ENCODE measurements at regions not wholly inside any gene's neighbourhood (a gene's known extent, or its start where the extent isn't known, plus 50 kb on each side); places are given as distances from the start of the nearest gene placed in this dataset.

GRCh38 chr12:124514996-124515932 lies 52.1 kb downstream of the NCOR2 start:
- Histone ChIP-seq H3K4me1 (ENCODE audit: insufficient read depth, low read length, severe bottlenecking) (no peaks in the 10 kb centered on the region), H3K27me3 (ENCODE audit: insufficient read depth, low read length) (no peaks in the 10 kb centered on the region), H3K36me3 (ENCODE audit: insufficient read depth, low read length) (no peaks in the 10 kb centered on the region), H3K4me3 (ENCODE audit: low read depth, low read length, poor library complexity, severe bottlenecking) (no peak overlapping the region), H3K79me2 (ENCODE audit: insufficient read depth, low read length) (no peaks in the 10 kb centered on the region), H3K4me2 (ENCODE audit: low read length) (no peak overlapping the region), H3F3A (ENCODE audit: insufficient read depth, low read length) (no peaks in the 10 kb centered on the region), H3K9me3 (ENCODE audit: low read length) (no peaks in the 10 kb centered on the region), H3K9ac (ENCODE audit: low read length) (no peak overlapping the region), H3K9me2 (ENCODE audit: low read depth, low read length) (no peaks in the 10 kb centered on the region), H3K27ac (ENCODE audit: low read depth, low read length, poor library complexity, severe bottlenecking) (no peak overlapping the region), H2AFZ (ENCODE audit: low read length) (no peak overlapping the region), H4K20me1 (ENCODE audit: insufficient read depth, low read length) (no peaks in the 10 kb centered on the region)
- no peak for TF ChIP-seq CTCF (IDR thresholded peaks at IDR 0.05; ENCODE audit: low read length)
- no peak for TF ChIP-seq EZH2 (IDR thresholded peaks at IDR 0.05; ENCODE audit: borderline replicate concordance, low read length)

- Histone ChIP-seq H3K79me2 (ENCODE audit: insufficient read depth, low read length) (no peaks in the 10 kb centered on the region), H3K4me3 (ENCODE audit: low read depth, low read length, poor library complexity, severe bottlenecking) (no peak overlapping the region), H3F3A (ENCODE audit: insufficient read depth, low read length) (no peaks in the 10 kb centered on the region), H3K4me2 (ENCODE audit: low read length) (no peak overlapping the region), H3K4me1 (ENCODE audit: insufficient read depth, low read length, severe bottlenecking) (no peaks in the 10 kb centered on the region), H3K27me3 (ENCODE audit: insufficient read depth, low read length) (no peaks in the 10 kb centered on the region), H3K27ac (ENCODE audit: low read depth, low read length, poor library complexity, severe bottlenecking) (no peak overlapping the region), H3K9me2 (ENCODE audit: low read depth, low read length) (no peaks in the 10 kb centered on the region), H3K9me3 (ENCODE audit: low read length) (no peaks in the 10 kb centered on the region), H3K36me3 (ENCODE audit: insufficient read depth, low read length) (no peaks in the 10 kb centered on the region), H4K20me1 (ENCODE audit: insufficient read depth, low read length) (no peaks in the 10 kb centered on the region), H3K9ac (ENCODE audit: low read length) (no peak overlapping the region), H2AFZ (ENCODE audit: low read length) (no peak overlapping the region)
- TF ChIP-seq EZH2 (IDR thresholded peaks at IDR 0.05; ENCODE audit: borderline replicate concordance, low read length) = no peak
These were observed 53.0 kb downstream of the NCOR2 start for GRCh38 chr12:124514145-124514995.

GRCh38 chr12:124513297-124513867 lies 54.0 kb downstream of the NCOR2 start:
- Histone ChIP-seq H3K9me3 (ENCODE audit: low read length) (no peaks in the 10 kb centered on the region), H3K4me3 (ENCODE audit: low read depth, low read length, poor library complexity, severe bottlenecking) (no peak overlapping the region), H3K79me2 (ENCODE audit: insufficient read depth, low read length) (no peaks in the 10 kb centered on the region), H3K9me2 (ENCODE audit: low read depth, low read length) (no peaks in the 10 kb centered on the region), H2AFZ (ENCODE audit: low read length) (no peak overlapping the region), H3K4me2 (ENCODE audit: low read length) (no peak overlapping the region), H3K27me3 (ENCODE audit: insufficient read depth, low read length) (no peaks in the 10 kb centered on the region), H3K4me1 (ENCODE audit: insufficient read depth, low read length, severe bottlenecking) (no peaks in the 10 kb centered on the region), H3K36me3 (ENCODE audit: insufficient read depth, low read length) (no peaks in the 10 kb centered on the region), H3F3A (ENCODE audit: insufficient read depth, low read length) (no peaks in the 10 kb centered on the region), H3K9ac (ENCODE audit: low read length) (no peak overlapping the region), H4K20me1 (ENCODE audit: insufficient read depth, low read length) (no peaks in the 10 kb centered on the region), H3K27ac (ENCODE audit: low read depth, low read length, poor library complexity, severe bottlenecking) (no peak overlapping the region)
- TF ChIP-seq EZH2 (IDR thresholded peaks at IDR 0.05; ENCODE audit: borderline replicate concordance, low read length) = no peak
- TF ChIP-seq CTCF (IDR thresholded peaks at IDR 0.05; ENCODE audit: low read length) = no peak
